Mucosa of stomach (tissue), 1 donor: ENCODE measurements at regions not wholly inside any gene's neighbourhood (a gene's known extent, or its start where the extent isn't known, plus 50 kb on each side); places are given as distances from the start of the nearest gene placed in this dataset.
"Not testable (repeated sequence)": the region's sequence is repeated elsewhere in the genome, so short reads cannot be mapped to it uniquely, and the experiment has no call there.

ENCODE experiments used
- H3K27me3 ChIP-seq: one replicate; pipeline ENCODE4 v1.7.0; 2013; ENCODE audit warnings: mild to moderate bottlenecking, low read length; ENCODE audit not compliant: control insufficient read depth, insufficient read depth
- H3K36me3 ChIP-seq: one replicate; pipeline ENCODE4 v1.7.0; 2013; ENCODE audit warnings: low read length; ENCODE audit not compliant: control insufficient read depth, insufficient read depth
- H3K4me1 ChIP-seq: one replicate; pipeline ENCODE4 v1.7.0; 2013; ENCODE audit warnings: mild to moderate bottlenecking, low read length; ENCODE audit not compliant: control insufficient read depth, insufficient read depth
- H3K4me3 ChIP-seq: one replicate; pipeline ENCODE4 v1.7.0; 2013; ENCODE audit warnings: low read length
- H3K9ac ChIP-seq: one replicate; pipeline ENCODE4 v1.7.0; 2013; ENCODE audit warnings: mild to moderate bottlenecking, low read length, moderate library complexity
- H3K9me3 ChIP-seq: one replicate; pipeline ENCODE4 v1.7.0; 2013; ENCODE audit warnings: mild to moderate bottlenecking, low read length, moderate library complexity; ENCODE audit not compliant: control insufficient read depth
- donor health status: Pancreatic carcinoma.

GRCh38 chr4:188660796-188661195 is 521.6 kb downstream of the TRIML1 start:
- Histone ChIP-seq H3K9me3 (no peaks in the 10 kb centered on the region), H3K4me1 (no peaks in the 10 kb centered on the region), H3K4me3 (no peak overlapping the region), H3K9ac (no peak overlapping the region), H3K27me3 (no peaks in the 10 kb centered on the region), H3K36me3 (no peaks in the 10 kb centered on the region)

- Histone ChIP-seq H3K9ac (no peak overlapping the region), H3K4me3 (no peak overlapping the region), H3K9me3 (no peaks in the 10 kb centered on the region)
These were observed 522.3 kb downstream of the TRIML1 start for GRCh38 chr4:188661502-188661901.

GRCh38 chr4:188663369-188663768 is 524.1 kb downstream of the TRIML1 start:
- Histone ChIP-seq H3K4me1 (no peaks in the 10 kb centered on the region), H3K9me3 (no peaks in the 10 kb centered on the region), H3K4me3 (no peak overlapping the region), H3K9ac (no peak overlapping the region), H3K27me3 (no peaks in the 10 kb centered on the region), H3K36me3 (no peaks in the 10 kb centered on the region)

More at GRCh38 chr4:188661502-188661901, 522.3 kb downstream of the TRIML1 start:
- Histone ChIP-seq H3K4me1 (no peaks in the 10 kb centered on the region), H3K36me3 (no peaks in the 10 kb centered on the region), H3K27me3 (no peaks in the 10 kb centered on the region)

GRCh38 chr4:188665491-188666457 is 526.5 kb downstream of the TRIML1 start:
- Histone ChIP-seq H3K36me3 (no peaks in the 10 kb centered on the region), H3K27me3 (no peaks in the 10 kb centered on the region), H3K4me3 (no peak overlapping the region), H3K9me3 (no peaks in the 10 kb centered on the region), H3K4me1 (no peaks in the 10 kb centered on the region), H3K9ac (no peak overlapping the region)

GRCh38 chr4:188678691-188679090 is 539.5 kb downstream of the TRIML1 start:
- not testable (repeated sequence) for H3K9me3 ChIP-seq, H3K27me3 ChIP-seq, H3K4me1 ChIP-seq, H3K4me3 ChIP-seq, H3K9ac ChIP-seq, H3K36me3 ChIP-seq

GRCh38 chr4:188680004-188680666 is 540.9 kb downstream of the TRIML1 start:
- no peaks in the 10 kb centered on the region for H3K27me3 ChIP-seq
- no peak overlapping the region for H3K4me3 ChIP-seq
- H3K9ac ChIP-seq: no peak overlapping the region
- no peaks in the 10 kb centered on the region for H3K36me3 ChIP-seq
- no peaks in the 10 kb centered on the region for H3K4me1 ChIP-seq
- H3K9me3 ChIP-seq: no peaks in the 10 kb centered on the region

- H3K27me3 ChIP-seq: no peaks in the 10 kb centered on the region
- no peaks in the 10 kb centered on the region for H3K36me3 ChIP-seq
- no peak overlapping the region for H3K9ac ChIP-seq
- no peaks in the 10 kb centered on the region for H3K4me1 ChIP-seq
- H3K4me3 ChIP-seq: no peak overlapping the region
- no peaks in the 10 kb centered on the region for H3K9me3 ChIP-seq
These were observed 541.4 kb downstream of the TRIML1 start for GRCh38 chr4:188680667-188681063.

- no peak overlapping the region for H3K4me3 ChIP-seq
- H3K4me1 ChIP-seq: no peaks in the 10 kb centered on the region
- H3K27me3 ChIP-seq: no peaks in the 10 kb centered on the region
- no peaks in the 10 kb centered on the region for H3K36me3 ChIP-seq
- no peaks in the 10 kb centered on the region for H3K9me3 ChIP-seq
- no peak overlapping the region for H3K9ac ChIP-seq
These were observed 543.1 kb downstream of the TRIML1 start for GRCh38 chr4:188682321-188682720.

- Histone ChIP-seq H3K9me3 (no peaks in the 10 kb centered on the region), H3K4me3 (no peak overlapping the region), H3K9ac (no peak overlapping the region), H3K36me3 (no peaks in the 10 kb centered on the region), H3K4me1 (no peaks in the 10 kb centered on the region), H3K27me3 (no peaks in the 10 kb centered on the region)
These were observed 544.3 kb downstream of the TRIML1 start for GRCh38 chr4:188683571-188683970.

GRCh38 chr4:188688956-188689355 is 549.7 kb downstream of the TRIML1 start:
- H3K9me3 ChIP-seq: no peaks in the 10 kb centered on the region
- H3K4me3 ChIP-seq: no peak overlapping the region
- H3K36me3 ChIP-seq: no peaks in the 10 kb centered on the region
- no peaks in the 10 kb centered on the region for H3K4me1 ChIP-seq
- H3K27me3 ChIP-seq: no peaks in the 10 kb centered on the region
- no peak overlapping the region for H3K9ac ChIP-seq

GRCh38 chr4:188691811-188692210 is 552.6 kb downstream of the TRIML1 start:
- Histone ChIP-seq H3K4me1 (no peaks in the 10 kb centered on the region), H3K27me3 (no peaks in the 10 kb centered on the region), H3K36me3 (no peaks in the 10 kb centered on the region), H3K9ac (no peak overlapping the region), H3K4me3 (no peak overlapping the region), H3K9me3 (no peaks in the 10 kb centered on the region)

GRCh38 chr4:188695261-188695660 is 556.0 kb downstream of the TRIML1 start:
- no peaks in the 10 kb centered on the region for H3K36me3 ChIP-seq

More at GRCh38 chr4:188695261-188695660, 556.0 kb downstream of the TRIML1 start:
- H3K9ac ChIP-seq: no peak overlapping the region
- H3K27me3 ChIP-seq: no peaks in the 10 kb centered on the region
- H3K9me3 ChIP-seq: no peaks in the 10 kb centered on the region
- H3K4me3 ChIP-seq: no peak overlapping the region
- H3K4me1 ChIP-seq: no peaks in the 10 kb centered on the region
